ENCODE measurements at regions not wholly inside any gene's neighbourhood (a gene's known extent, or its start where the extent isn't known, plus 50 kb on each side); places are given as distances from the start of the nearest gene placed in this dataset.
"Not testable (repeated sequence)": the region's sequence is repeated elsewhere in the genome, so short reads cannot be mapped to it uniquely, and the experiment has no call there.

- no peak for DNase-seq (ENCODE audit: low read depth in 2 of 2)
These were observed 430.3 kb upstream of the MAOA start for GRCh38 chrX:43225626-43226328.

- DNase-seq (ENCODE audit: low read depth in 2 of 2) = no peak
These were observed 417.6 kb upstream of the MAOA start for GRCh38 chrX:43238461-43238945.

- no peak for DNase-seq (ENCODE audit: low read depth in 2 of 2)
These were observed 416.7 kb upstream of the MAOA start for GRCh38 chrX:43239356-43239755.

DNA sequence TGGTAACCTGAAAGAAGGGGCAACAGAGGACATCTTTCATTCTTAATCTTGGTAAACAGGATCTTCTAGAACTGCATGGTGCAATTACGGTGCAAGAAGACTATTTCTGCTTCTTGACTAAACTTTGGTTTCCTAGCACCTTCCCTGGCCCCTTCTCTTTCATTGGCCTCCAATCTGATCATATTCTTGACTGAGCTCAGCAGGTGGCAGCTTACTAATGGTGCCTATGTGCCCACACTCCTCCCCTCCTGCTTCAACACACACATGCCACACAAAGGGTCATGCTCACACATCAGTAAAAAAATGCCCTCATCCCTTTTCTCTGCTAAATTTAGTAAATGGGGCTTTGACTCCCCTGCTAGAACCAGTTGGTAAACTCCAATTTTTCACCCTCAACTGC, 400.5 kb upstream of the MAOA start:
- DNase-seq (ENCODE audit: low read depth in 2 of 2) = no peak

DNA sequence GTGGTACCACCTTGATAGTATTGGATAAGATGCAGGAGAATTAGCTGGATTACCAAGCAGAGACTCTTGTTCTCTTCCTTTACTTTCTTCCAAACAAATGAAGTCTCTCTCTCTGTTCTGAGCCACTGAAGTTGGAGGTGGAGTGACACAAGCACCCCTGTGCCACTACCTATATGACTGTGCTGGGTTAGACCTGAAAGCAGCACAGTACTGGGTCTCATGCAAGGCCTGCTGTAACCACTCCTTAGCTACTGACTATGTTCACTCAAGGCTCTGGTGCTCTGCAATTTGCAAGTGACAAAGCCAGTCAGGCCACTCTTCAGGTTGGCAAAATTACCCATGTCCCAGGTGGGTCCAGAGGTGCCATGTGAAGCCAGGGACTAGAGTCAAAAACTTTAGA, 389.6 kb upstream of the MAOA start:
- DNase-seq (ENCODE audit: low read depth in 2 of 2) = no peak

- no peak for DNase-seq (ENCODE audit: low read depth in 2 of 2)
These were observed 388.4 kb upstream of the MAOA start for GRCh38 chrX:43267652-43268051.

DNA sequence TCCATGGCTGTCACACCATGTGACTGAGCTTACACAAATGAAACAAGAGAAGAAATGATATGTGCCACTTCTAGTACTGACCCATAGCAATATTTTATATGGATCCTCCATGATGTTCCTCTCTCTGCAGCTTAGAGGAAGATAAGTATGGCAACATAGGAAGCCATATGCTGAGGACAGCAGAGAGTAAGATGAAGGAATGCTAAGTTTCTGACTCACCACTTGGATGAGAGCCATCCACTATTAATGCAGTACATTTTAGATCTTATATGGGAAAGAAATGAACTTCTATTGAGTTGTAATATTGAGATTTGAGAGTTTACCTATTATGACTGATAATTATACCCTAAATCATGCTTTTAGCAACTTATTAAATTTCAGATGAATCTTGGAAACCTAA, 386.9 kb upstream of the MAOA start:
- no peak for DNase-seq (ENCODE audit: low read depth in 2 of 2)

- no peak for DNase-seq (ENCODE audit: low read depth in 2 of 2)
These were observed 378.2 kb upstream of the MAOA start for GRCh38 chrX:43277879-43278278.

- no peak for DNase-seq (ENCODE audit: low read depth in 2 of 2)
These were observed 377.7 kb upstream of the MAOA start for GRCh38 chrX:43278440-43278839.

- DNase-seq (ENCODE audit: low read depth in 2 of 2) = no peak
These were observed 376.7 kb upstream of the MAOA start for GRCh38 chrX:43279341-43279808.

DNA sequence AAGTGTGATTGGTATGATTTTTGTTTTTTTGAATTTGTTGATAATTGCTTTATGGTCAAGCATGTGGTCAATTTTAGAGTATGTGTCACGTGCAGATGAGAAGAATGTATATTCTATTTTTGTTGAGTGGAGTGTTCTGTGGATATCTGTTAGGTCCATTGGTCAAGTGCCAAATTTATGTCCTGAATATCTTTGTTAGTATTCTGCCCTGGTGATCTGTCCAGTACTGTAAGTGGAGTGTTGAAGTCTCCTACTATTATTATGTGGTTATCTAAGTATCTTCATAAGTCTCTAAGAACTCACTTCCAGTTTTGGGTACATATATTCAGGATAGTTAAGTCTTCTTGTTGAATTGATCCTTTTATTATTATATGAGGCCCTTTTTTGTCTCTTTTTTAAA, 372.9 kb upstream of the MAOA start:
- no peak for DNase-seq (ENCODE audit: low read depth in 2 of 2)

DNA sequence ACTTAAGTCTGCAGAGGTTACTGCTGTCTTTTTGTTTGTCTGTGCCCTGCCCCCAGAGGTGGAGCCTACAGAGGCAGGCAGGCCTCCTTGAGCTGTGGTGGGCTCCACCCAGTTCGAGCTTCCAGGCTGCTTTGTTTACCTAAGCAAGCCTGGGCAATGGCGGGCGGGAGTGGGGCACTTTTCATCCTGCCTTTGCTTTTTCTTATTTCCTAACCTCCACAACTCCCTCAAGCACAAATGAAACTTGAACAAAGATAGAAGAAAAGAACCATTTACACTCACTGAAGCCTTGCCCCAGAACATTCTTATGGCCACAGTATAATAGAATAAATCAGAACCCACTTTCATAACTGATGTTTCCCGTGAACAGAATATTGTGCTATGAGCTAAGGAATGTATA, 344.5 kb upstream of the MAOA start:
- not testable (repeated sequence) for DNase-seq (ENCODE audit: low read depth in 2 of 2)

DNA sequence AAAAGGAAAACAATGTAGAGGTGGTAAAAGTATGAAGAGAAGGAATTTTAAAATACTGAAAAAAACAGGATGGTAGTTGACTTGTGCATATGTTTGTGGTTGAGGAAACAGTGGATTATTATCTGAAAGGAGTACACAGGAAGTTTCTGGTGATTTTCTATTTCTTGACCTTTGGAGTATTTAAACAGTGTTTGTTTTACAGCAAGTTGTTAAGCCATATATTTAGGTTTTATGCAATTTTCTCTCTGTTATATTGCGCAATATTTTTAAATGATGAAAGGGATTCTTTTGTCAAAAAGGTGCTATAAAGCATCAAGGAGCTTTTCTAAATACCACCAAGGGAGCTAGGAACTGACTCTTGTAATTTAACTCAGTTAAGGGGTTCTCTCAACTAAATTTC, 343.1 kb upstream of the MAOA start:
- DNase-seq (ENCODE audit: low read depth in 2 of 2) = no peak

GRCh38 chrX:43314525-43314924, 341.6 kb upstream of the MAOA start:
- no peak for DNase-seq (ENCODE audit: low read depth in 2 of 2)

DNA sequence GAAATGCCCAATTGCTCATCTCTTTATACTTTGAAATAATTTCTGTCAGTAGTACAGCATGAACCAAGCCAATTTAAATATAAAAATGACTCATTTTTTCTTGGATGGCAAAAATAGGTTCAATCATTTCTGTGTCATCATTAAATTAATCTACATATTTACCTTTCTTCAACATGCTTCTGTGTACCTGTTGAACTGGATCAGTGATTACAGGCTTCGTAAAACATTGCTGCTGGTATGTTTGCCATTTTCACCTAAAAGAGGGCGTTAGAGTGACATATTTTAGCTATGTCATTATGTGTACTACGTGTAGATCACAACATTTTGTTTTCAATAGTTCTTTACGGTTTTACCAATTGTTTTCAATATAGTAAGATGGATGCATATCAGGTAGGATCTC, 340.5 kb upstream of the MAOA start:
- no peak for DNase-seq (ENCODE audit: low read depth in 2 of 2)

GRCh38 chrX:43316146-43316545, 340.0 kb upstream of the MAOA start:
- no peak for DNase-seq (ENCODE audit: low read depth in 2 of 2)

DNA sequence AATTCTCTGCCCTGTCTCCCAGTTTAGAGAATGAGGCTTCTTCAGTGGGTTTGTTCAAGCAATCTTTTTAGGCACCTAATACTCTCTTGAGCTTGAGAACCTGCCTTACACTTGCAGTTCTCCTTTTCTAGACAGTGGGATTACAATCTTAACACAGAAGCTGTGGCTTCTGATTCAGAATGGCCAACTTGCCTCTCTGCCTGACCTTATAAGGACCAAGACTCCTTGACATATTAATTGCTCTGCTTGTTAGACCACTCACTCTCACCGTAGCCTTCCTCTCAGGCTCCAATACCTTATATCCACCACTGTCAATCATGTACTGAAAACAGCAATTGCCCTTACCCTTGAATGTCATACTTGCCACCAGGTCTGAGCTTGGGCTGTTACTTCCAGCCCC, 338.7 kb upstream of the MAOA start:
- DNase-seq (ENCODE audit: low read depth in 2 of 2) = no peak

DNA sequence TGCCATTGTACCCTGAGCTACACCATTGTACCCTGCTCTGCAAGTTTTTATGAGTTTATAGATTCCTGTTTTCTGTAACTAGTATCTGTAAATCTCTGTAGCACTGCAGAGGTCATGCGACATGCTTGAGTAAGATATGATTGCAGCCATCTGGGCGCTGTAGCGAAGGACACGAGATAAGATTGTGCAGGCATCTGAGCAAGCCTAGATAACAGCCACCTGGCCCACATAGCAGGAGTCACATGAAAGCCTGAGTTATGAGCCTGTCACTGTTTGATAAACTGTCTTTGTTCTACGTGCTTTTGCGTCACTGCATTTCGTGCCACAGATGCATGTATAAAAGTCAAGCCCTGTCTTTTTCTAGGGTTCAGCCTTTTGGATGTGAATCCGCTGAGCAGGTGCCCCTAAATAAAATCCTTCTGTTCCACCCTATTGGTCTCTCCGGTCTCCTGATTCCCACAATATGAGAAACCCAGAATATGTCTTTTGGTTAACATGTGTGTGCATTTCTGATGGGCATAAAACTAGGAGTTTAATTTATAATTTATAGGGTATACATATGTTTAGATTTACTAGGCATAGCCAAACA, 327.6 kb upstream of the MAOA start:
- no peak for DNase-seq (ENCODE audit: low read depth in 2 of 2)

GRCh38 chrX:43333543-43333942, 322.6 kb upstream of the MAOA start:
- DNase-seq (ENCODE audit: low read depth in 2 of 2) = no peak

GRCh38 chrX:43345166-43345565, 310.9 kb upstream of the MAOA start:
- no peak for DNase-seq (ENCODE audit: low read depth in 2 of 2)

- peak in 1 of 2 experiments; percentile 17 for DNase-seq (ENCODE audit: low read depth in 2 of 2)
These were observed 306.7 kb upstream of the MAOA start for GRCh38 chrX:43349363-43349762.

DNA sequence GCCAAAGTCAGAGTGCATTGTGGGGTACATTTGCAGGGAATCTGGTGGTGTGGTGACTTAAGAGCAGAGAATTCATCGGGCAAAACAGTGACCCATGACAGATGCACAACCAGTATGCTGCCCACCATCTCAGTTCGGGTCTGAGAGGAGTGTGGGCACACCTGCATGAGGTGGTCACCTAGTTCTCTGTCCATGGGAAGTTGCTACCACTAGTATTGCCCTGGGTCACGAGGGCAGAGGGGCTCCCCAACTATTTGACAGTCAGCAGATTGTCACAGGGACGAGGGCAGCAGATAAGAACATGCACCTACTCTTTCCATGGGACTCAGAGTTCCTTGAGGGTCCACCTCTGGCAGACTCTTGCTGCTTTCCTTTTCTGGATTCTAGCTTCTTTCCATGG, 305.2 kb upstream of the MAOA start:
- DNase-seq (ENCODE audit: low read depth in 2 of 2) = no peak

DNA sequence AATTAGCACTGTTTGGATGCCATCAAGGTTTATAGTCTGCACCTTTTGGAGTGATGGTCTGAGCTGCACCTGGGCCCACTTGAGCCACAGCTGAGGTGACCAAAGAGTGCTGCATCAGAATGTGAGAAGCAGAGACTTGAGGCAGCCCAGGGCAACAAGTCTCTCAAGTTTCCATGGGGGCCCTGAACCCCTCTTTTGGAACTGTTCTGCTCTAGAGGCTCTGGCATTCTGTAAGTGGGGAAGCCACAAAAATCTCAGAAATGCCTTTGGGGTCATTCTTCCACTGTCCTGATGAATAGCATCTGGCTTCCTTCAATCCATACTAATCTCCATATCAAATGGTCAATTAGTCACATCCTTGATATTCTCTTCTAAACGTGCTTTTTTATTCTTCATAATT, 298.4 kb upstream of the MAOA start:
- DNase-seq (ENCODE audit: low read depth in 2 of 2) = no peak

DNA sequence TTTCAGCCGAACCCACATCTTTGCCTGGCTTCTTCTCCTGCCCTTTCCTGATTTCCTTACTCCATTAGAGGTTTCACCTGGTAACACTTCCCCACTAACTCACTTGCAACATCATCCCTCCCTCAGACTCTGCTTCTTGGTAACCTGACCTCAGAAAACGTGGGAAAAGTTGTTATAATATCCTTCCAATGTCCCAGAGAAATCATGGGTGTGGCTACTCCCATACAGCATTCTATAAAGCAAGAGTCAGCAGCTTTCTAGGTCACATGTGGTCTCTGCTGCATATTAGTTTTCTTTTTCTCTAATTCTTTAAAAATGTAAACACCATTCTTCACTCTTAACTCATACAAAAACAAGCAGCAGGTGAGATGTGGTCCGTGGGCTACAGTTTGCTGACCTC, 283.1 kb upstream of the MAOA start:
- no peak for DNase-seq (ENCODE audit: low read depth in 2 of 2)
